ENCODE measurements at regions not wholly inside any gene's neighbourhood (a gene's known extent, or its start where the extent isn't known, plus 50 kb on each side); places are given as distances from the start of the nearest gene placed in this dataset.

- TF ChIP-seq CTCF (conservative IDR thresholded peaks at IDR 0.05; ENCODE audit: low read depth, low read length) (no peak), EZH2phosphoT487 (IDR thresholded peaks at IDR 0.05; ENCODE audit: borderline replicate concordance, low read length) (no peak)
Observed at GRCh38 chr3:146834917-146835316, 229.8 kb upstream of the PLSCR5 start.
